ENCODE measurements at regions not wholly inside any gene's neighbourhood (a gene's known extent, or its start where the extent isn't known, plus 50 kb on each side); places are given as distances from the start of the nearest gene placed in this dataset.

GRCh38 chrX:39616731-39617130 is 481.0 kb downstream of the BCOR start:
- H3K4me3 ChIP-seq (ENCODE audit: low read depth, low read length) = no peak overlapping the region
- TF ChIP-seq, protein P1, sequence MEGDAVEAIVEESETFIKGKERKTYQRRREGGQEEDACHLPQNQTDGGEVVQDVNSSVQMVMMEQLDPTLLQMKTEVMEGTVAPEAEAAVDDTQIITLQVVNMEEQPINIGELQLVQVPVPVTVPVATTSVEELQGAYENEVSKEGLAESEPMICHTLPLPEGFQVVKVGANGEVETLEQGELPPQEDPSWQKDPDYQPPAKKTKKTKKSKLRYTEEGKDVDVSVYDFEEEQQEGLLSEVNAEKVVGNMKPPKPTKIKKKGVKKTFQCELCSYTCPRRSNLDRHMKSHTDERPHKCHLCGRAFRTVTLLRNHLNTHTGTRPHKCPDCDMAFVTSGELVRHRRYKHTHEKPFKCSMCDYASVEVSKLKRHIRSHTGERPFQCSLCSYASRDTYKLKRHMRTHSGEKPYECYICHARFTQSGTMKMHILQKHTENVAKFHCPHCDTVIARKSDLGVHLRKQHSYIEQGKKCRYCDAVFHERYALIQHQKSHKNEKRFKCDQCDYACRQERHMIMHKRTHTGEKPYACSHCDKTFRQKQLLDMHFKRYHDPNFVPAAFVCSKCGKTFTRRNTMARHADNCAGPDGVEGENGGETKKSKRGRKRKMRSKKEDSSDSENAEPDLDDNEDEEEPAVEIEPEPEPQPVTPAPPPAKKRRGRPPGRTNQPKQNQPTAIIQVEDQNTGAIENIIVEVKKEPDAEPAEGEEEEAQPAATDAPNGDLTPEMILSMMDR (IDR thresholded peaks at IDR 0.05; ENCODE audit: borderline replicate concordance, insufficient read depth, low read depth, low read length) = no peak

DNA sequence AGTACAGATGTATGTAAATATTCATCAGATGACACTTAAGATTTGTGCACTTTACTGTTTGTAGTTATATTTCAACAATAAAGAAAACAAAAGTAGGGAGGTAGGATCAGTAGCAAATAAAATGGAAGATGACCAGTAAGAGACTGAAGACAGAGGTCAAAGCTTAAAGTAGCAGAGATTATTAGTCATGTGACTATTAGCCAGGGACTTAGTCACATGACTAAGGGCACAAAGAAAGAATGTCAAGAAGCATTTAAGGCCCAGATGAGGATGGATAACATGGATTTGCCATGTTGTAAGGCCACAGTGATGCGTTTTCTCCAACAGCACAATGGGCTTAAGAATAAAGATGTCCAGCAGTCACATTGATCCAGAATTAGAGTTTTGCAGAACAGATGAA is 479.6 kb downstream of the BCOR start:
- no peak overlapping the region for H3K4me3 ChIP-seq (ENCODE audit: low read depth, low read length)
- TF ChIP-seq, protein P1 (IDR thresholded peaks at IDR 0.05; ENCODE audit: borderline replicate concordance, insufficient read depth, low read depth, low read length) = no peak

DNA sequence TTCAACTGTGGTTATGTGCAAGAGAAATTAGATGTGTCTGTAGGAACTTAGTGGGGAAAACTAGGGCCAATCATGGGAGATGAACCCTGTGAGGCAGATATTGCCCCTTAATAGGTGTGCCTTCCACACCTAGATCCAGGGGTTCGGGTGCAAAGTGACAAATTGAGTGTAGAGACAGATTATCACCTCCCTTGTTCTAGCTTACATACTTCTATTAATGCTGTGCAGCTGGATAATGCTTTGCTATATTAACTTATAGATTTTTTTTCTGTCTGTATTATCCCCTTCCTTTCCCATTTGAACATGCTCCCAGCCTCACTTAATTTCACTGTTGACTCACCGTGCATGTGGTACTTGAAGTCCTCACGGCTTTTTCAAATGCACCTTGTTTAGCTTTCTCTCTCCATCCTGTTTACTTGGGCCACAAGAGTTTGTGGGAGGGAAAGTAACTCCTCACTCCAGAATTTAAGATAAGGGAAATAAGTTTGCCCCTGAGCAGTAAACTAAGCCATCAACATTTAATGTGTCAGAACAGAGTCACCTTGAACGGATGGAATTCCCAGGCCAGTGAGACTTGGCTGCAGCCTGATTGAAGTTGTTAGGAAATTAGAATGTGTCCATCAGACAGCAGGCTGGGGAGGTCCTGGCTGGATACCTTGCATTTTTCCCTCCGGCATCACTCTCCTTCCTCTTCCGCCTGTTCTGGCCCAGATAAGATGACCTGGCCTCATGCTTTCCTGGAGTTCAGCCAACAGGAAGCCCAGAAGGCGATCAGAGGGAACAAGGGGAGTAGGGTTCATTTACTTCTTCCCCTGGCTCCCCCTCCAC is 478.4 kb downstream of the BCOR start:
- no peak overlapping the region for H3K4me3 ChIP-seq (ENCODE audit: low read depth, low read length)
- TF ChIP-seq, protein P1 (IDR thresholded peaks at IDR 0.05; ENCODE audit: borderline replicate concordance, insufficient read depth, low read depth, low read length) = no peak

- TF ChIP-seq, protein P1 (IDR thresholded peaks at IDR 0.05; ENCODE audit: borderline replicate concordance, insufficient read depth, low read depth, low read length) = no peak
- H3K4me3 ChIP-seq (ENCODE audit: low read depth, low read length) = no peak overlapping the region
Measured at GRCh38 chrX:39624166-39624565, 473.6 kb downstream of the BCOR start.

DNA sequence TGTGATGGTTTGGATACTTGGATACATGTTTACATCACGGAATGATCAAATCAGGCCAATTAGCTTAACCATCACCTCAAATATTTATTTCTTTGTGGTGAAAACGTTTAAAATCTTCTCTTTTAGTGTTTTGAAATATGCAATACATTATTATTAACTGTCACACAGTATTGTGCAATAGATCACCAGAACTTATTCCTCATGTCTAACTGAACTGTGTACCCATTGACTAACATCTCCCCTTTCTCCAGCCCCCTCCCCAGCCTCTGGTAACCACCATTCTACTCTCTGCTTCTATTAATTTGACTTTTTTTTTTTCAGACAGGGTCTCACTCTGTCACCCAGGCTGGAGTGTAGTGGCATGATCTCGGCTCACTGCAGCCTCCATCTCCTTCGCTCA is 471.9 kb downstream of the BCOR start:
- no peak overlapping the region for H3K4me3 ChIP-seq (ENCODE audit: low read depth, low read length)
- TF ChIP-seq, protein P1 (IDR thresholded peaks at IDR 0.05; ENCODE audit: borderline replicate concordance, insufficient read depth, low read depth, low read length) = no peak

DNA sequence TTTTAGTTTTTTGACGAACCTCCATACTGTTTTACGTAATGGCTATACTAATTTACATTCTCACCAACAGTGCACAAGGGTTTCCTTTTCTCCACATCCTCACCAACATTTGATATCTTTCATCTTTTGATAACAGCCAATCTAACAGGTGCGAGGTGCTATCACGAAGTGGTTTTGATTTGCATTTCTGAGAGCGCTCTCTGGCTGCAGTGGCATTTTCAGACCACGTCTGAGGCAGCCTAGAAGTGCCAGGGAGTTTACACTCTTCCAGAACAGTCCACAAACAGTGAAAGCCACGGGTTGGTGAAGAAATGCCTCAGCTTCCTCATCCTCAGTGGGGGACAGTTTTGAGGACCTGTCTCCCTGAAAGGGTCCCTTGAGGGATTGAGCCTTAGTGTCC is 471.0 kb downstream of the BCOR start:
- TF ChIP-seq, protein P1 (IDR thresholded peaks at IDR 0.05; ENCODE audit: borderline replicate concordance, insufficient read depth, low read depth, low read length) = no peak
- no peak overlapping the region for H3K4me3 ChIP-seq (ENCODE audit: low read depth, low read length)

DNA sequence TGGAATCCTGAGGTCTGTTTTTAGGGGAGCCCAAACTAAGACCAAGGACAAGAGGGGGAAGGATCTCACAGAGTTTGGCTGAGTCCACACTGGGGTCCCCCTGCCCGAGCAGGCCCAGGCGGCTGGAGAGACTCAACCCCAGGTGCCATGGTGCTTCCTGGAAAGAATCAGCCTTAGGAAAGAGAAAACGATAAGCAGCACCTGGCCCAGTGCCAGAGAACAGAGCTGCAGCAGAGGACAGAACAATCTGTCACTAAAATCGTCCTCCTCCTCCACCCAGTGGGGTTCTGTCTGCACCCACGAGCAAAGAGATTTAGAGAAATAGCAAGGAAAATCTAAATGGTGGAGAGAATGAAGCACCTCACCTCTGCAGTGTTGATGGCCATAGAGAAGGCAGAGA is 470.5 kb downstream of the BCOR start:
- TF ChIP-seq, protein P1 (IDR thresholded peaks at IDR 0.05; ENCODE audit: borderline replicate concordance, insufficient read depth, low read depth, low read length) = no peak

More for the DNA sequence above, 470.5 kb downstream of the BCOR start:
- no peak overlapping the region for H3K4me3 ChIP-seq (ENCODE audit: low read depth, low read length)

All from GM12875 (cell line).